ENCODE measurements at regions not wholly inside any gene's neighbourhood (a gene's known extent, or its start where the extent isn't known, plus 50 kb on each side); places are given as distances from the start of the nearest gene placed in this dataset.

DNA sequence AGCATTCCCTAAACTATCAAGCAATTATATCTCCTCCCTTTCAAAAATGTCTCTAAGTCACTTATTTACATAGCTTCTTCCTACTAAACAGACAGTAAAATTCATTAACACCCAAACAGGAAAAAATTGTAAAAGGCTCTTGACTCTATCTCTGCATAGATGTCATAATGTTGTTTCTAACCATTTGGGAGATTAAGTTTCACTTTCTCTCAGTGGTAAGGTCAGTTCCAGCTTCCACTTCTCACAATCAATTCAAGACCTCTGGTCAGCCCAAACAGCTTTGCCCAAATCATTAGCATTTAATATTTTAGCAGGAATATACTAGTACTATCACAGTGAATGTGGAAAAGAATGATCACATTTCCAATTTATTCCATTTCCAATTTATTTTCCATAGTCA, 374.3 kb upstream of the MC4R start:
- TF ChIP-seq, protein P1, sequence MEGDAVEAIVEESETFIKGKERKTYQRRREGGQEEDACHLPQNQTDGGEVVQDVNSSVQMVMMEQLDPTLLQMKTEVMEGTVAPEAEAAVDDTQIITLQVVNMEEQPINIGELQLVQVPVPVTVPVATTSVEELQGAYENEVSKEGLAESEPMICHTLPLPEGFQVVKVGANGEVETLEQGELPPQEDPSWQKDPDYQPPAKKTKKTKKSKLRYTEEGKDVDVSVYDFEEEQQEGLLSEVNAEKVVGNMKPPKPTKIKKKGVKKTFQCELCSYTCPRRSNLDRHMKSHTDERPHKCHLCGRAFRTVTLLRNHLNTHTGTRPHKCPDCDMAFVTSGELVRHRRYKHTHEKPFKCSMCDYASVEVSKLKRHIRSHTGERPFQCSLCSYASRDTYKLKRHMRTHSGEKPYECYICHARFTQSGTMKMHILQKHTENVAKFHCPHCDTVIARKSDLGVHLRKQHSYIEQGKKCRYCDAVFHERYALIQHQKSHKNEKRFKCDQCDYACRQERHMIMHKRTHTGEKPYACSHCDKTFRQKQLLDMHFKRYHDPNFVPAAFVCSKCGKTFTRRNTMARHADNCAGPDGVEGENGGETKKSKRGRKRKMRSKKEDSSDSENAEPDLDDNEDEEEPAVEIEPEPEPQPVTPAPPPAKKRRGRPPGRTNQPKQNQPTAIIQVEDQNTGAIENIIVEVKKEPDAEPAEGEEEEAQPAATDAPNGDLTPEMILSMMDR (IDR thresholded peaks at IDR 0.05; ENCODE audit: low read depth, low read length, missing input control) = no peak
- TF ChIP-seq GABPA (IDR thresholded peaks at IDR 0.05 in 1 of 2, conservative IDR thresholded peaks at IDR 0.05 in 1 of 2) (no peak), YY1 (IDR thresholded peaks at IDR 0.05) (no peak), RXRA (IDR thresholded peaks at IDR 0.05) (no peak), RAD21 (IDR thresholded peaks at IDR 0.05) (no peak), SP1 (IDR thresholded peaks at IDR 0.05) (no peak)
- TF ChIP-seq, protein P2, sequence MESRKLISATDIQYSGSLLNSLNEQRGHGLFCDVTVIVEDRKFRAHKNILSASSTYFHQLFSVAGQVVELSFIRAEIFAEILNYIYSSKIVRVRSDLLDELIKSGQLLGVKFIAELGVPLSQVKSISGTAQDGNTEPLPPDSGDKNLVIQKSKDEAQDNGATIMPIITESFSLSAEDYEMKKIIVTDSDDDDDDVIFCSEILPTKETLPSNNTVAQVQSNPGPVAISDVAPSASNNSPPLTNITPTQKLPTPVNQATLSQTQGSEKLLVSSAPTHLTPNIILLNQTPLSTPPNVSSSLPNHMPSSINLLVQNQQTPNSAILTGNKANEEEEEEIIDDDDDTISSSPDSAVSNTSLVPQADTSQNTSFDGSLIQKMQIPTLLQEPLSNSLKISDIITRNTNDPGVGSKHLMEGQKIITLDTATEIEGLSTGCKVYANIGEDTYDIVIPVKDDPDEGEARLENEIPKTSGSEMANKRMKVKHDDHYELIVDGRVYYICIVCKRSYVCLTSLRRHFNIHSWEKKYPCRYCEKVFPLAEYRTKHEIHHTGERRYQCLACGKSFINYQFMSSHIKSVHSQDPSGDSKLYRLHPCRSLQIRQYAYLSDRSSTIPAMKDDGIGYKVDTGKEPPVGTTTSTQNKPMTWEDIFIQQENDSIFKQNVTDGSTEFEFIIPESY (IDR thresholded peaks at IDR 0.05) = no peak
- TF ChIP-seq, protein P3, sequence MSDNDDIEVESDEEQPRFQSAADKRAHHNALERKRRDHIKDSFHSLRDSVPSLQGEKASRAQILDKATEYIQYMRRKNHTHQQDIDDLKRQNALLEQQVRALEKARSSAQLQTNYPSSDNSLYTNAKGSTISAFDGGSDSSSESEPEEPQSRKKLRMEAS (IDR thresholded peaks at IDR 0.05) = no peak
- TF ChIP-seq, protein P4, sequence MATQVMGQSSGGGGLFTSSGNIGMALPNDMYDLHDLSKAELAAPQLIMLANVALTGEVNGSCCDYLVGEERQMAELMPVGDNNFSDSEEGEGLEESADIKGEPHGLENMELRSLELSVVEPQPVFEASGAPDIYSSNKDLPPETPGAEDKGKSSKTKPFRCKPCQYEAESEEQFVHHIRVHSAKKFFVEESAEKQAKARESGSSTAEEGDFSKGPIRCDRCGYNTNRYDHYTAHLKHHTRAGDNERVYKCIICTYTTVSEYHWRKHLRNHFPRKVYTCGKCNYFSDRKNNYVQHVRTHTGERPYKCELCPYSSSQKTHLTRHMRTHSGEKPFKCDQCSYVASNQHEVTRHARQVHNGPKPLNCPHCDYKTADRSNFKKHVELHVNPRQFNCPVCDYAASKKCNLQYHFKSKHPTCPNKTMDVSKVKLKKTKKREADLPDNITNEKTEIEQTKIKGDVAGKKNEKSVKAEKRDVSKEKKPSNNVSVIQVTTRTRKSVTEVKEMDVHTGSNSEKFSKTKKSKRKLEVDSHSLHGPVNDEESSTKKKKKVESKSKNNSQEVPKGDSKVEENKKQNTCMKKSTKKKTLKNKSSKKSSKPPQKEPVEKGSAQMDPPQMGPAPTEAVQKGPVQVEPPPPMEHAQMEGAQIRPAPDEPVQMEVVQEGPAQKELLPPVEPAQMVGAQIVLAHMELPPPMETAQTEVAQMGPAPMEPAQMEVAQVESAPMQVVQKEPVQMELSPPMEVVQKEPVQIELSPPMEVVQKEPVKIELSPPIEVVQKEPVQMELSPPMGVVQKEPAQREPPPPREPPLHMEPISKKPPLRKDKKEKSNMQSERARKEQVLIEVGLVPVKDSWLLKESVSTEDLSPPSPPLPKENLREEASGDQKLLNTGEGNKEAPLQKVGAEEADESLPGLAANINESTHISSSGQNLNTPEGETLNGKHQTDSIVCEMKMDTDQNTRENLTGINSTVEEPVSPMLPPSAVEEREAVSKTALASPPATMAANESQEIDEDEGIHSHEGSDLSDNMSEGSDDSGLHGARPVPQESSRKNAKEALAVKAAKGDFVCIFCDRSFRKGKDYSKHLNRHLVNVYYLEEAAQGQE (IDR thresholded peaks at IDR 0.05) = no peak
